Coronary artery (tissue), 2 donors: ENCODE measurements at regions not wholly inside any gene's neighbourhood (a gene's known extent, or its start where the extent isn't known, plus 50 kb on each side); places are given as distances from the start of the nearest gene placed in this dataset.

Experiments
- DNase-seq: peaks from one replicate; pipeline ENCODE4 v3.0.0-alpha.2; 2017; ENCODE audit warnings: low spot score
- H3K27ac ChIP-seq, 2 donors: fragments of 200-600 bp; sonication (generic); one replicate each; pipeline ENCODE4 v1.5.1; 2016 to 2019
- H3K4me3 ChIP-seq: fragments of 200-600 bp; sonication (generic); 2 replicates; pipeline ENCODE4 v1.5.1; 2016; ENCODE audit warnings: mild to moderate bottlenecking, moderate library complexity
- TF ChIP-seq, protein P1 (sequence below): fragments of 200-600 bp; sonication (generic); IDR thresholded peaks from one replicate; pipeline ENCODE4 v1.5.1; 2019; ENCODE audit warnings: antibody characterized with exemption

DNA sequence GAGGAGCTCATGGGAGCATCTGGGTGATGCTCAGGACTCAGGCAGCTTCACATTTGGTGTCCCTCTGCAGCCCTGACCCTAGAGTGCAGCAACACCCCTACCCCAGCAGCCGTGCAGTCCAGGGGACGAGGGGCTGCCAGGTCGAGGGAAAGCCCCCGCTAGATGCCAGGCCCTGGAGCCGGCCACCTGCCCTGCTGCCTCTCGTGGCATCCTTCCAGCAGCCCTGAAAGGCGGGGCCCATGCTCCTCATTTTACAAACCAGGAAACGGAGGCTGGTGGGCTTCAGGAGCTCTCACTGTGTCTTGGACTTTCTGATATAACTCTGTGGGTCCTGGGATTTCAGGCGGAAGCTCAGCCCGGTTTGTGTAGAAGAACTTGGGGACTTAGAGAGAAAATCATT is 120.5 kb upstream of the WNT4 start:
- TF ChIP-seq, protein P1, sequence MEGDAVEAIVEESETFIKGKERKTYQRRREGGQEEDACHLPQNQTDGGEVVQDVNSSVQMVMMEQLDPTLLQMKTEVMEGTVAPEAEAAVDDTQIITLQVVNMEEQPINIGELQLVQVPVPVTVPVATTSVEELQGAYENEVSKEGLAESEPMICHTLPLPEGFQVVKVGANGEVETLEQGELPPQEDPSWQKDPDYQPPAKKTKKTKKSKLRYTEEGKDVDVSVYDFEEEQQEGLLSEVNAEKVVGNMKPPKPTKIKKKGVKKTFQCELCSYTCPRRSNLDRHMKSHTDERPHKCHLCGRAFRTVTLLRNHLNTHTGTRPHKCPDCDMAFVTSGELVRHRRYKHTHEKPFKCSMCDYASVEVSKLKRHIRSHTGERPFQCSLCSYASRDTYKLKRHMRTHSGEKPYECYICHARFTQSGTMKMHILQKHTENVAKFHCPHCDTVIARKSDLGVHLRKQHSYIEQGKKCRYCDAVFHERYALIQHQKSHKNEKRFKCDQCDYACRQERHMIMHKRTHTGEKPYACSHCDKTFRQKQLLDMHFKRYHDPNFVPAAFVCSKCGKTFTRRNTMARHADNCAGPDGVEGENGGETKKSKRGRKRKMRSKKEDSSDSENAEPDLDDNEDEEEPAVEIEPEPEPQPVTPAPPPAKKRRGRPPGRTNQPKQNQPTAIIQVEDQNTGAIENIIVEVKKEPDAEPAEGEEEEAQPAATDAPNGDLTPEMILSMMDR = no peak
- Histone ChIP-seq H3K27ac (no peak overlapping the region), H3K4me3 (no peak overlapping the region)
- no peak for DNase-seq

DNA sequence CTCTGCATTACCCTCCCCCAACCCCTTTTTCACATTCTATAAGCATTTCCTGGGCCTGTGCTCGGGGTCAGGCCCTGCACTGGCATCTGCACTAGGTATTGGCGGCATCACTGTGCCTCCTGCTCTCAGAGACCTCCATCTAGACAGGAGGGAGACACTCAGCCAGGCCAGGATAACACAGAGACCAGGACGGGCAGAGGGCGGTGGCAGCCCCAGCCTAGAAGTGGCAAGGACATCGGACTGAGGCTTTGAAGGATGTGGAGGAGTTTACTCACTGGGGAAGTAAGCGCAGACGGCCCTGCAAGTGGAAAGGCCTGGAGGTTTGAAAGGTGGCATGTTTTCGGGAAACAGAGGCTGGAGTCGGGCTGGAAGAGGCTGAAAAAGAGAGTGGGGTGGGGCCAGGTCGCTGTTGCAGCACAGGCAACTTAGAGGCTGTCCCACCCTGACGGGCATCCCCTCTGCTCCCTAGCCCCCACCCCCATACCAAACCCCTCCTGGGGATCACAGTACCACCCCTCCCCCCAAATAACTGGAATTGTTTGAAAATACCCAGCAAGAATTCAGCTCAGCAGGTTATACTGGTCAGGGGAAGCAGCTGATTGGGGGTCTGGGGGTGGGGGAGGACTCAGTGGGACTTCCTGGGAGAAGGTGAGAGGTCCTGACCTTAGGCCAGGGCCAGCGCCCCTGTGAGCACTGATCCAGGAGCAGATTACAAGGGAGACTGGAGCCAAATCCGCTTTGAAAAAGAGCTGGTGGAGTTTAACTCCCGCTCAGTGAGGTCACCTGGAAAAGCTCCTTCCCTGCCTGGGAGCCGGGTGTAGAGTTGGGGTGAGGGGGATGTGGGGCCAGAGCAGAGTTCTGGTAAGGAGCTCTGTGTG is 121.8 kb upstream of the WNT4 start:
- DNase-seq = no peak
- Histone ChIP-seq H3K27ac (no peak overlapping the region), H3K4me3 (no peak overlapping the region)
- TF ChIP-seq, protein P1 = no peak

DNA sequence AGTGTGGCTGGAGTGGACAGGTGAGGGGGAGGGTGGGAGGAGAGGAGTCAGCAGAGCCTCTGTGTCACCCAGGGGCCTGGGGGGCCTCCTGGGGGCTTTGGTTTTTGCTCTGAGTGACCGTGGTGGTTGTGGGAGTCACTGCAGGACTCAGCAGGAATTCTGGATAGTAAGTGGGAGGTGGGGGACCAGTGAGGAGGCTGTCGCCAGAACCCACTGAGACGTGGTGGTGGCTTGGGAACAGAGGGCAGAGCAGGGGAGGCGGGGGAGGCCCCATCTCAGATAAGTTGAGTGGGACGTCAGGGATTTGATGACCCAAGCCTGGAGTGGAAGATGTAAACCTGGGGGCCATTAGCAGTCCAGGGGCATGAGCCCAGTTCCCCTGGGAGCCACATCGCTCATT is 123.2 kb upstream of the WNT4 start:
- Histone ChIP-seq H3K4me3 (no peak overlapping the region), H3K27ac (no peak overlapping the region)
- TF ChIP-seq, protein P1 = no peak
- DNase-seq = no peak

GRCh38 chr1:22267413-22268175 is 124.7 kb upstream of the WNT4 start:
- Histone ChIP-seq H3K27ac (no peak overlapping the region), H3K4me3 (no peak overlapping the region)
- no peak for DNase-seq
- TF ChIP-seq, protein P1 = no peak

DNA sequence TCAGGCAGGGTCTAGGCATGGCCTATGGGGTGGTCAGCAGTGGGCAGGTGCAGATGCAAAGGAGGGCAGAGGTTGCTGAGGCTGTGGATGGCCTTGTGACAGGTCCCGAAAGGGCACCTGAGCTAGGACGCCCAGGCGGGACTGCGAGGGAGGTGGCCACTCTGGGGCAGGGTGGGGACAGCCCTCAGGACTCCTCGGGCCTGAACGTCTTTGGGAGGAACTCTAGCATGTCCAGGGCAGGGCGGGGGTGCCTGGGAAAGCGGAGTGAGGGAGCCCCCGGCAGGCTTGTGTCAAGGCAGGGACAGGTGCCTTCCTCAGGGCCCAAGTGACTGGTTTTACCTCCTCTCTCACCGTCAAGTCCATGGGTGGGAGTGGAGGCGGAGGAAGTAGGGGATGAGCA is 125.4 kb upstream of the WNT4 start:
- no peak overlapping the region for H3K4me3 ChIP-seq
- no peak for DNase-seq
- no peak overlapping the region for H3K27ac ChIP-seq
- TF ChIP-seq, protein P1 = no peak

DNA sequence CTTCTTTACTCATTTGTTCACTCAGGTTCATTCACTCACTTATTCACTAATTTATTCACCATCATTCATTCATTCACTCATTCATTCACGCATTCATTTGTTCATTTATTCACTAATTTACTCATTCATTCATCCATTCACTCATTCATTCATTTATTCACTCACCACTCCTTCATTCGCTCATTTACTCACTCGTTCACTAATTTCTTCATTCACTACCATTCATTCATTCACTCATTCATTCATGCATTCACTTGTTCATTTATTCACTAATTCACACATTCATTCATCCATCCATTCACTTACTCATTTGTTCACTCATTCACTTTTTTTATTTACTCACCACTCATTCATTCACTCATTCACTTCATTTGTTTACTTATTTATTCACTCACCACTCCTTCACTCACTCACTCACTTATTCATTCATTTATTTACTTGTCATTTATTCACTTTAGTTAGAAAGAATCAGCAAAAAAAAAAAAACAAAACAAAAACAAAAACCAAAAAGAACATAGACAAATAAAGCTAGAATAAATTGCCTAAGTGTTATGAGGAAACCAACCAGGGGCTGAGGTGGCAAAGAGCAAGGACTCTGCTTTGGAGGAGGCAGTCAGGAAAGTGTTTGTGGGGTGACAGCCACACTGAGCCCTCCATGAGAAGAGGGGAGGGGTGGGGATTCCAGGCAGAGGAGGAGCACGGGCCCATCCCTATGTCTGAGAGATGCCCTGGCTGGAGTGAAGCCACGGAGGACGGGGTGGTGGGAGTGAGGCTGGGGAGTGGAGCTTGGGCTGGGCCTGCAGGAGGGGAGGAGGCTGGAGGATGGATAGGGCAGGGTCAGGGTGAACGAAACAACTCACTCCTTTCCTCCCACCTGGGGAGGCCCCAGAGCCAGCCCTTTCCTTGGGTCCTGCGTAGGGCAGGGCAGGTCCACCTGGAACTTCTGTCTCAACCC is 129.2 kb upstream of the WNT4 start:
- DNase-seq = no peak
- TF ChIP-seq, protein P1 = no peak
- Histone ChIP-seq H3K27ac (no peak overlapping the region), H3K4me3 (no peak overlapping the region)
